H1 (cell line): ENCODE measurements at regions not wholly inside any gene's neighbourhood (a gene's known extent, or its start where the extent isn't known, plus 50 kb on each side); places are given as distances from the start of the nearest gene placed in this dataset.

ENCODE experiments used
- CTCF ChIA-PET: fragments of 300-600 bp; sonication (Branson Sonifier 250); formaldehyde crosslinking; loops from one replicate; lab custom pipeline; 2021; ENCODE audit not compliant: partially characterized antibody; lab: Charles Lee
- POLR2A ChIA-PET: fragments of 300-600 bp; sonication (Branson Sonifier 250); formaldehyde crosslinking; loops from one replicate; lab custom pipeline; 2021; ENCODE audit warnings: inconsistent platforms; ENCODE audit not compliant: partially characterized antibody; lab: Charles Lee
- DNase-seq, 2 experiments: peaks; one replicate each; pipeline versions ENCODE4 v3.0.0 to v3.0.0-alpha.2; 2010 to 2022; ENCODE audit warnings: low spot score in 2 of 2, low read depth in 1 of 2, mixed read lengths in 1 of 2
- FAIRE-seq: peaks from 2 replicates; lab custom pipeline; 2011; peaks lifted over from hg19 to GRCh38; lab: Jason Lieb, UNC
- H2AFZ ChIP-seq: 2 replicates; pipeline ENCODE4 v1.8.1; 2012; ENCODE audit warnings: low read length, inconsistent platforms
- H2AK5ac ChIP-seq: 2 replicates; pipeline ENCODE4 v1.6.1; 2013; ENCODE audit warnings: low read depth, low read length
- H2BK120ac ChIP-seq: replicated peaks from 2 replicates; pipeline ENCODE3; 2013; ENCODE audit warnings: low read depth, low read length, inconsistent platforms
- H2BK12ac ChIP-seq: 2 replicates; pipeline ENCODE4 v1.6.1; 2013; ENCODE audit warnings: low read depth, low read length
- H2BK15ac ChIP-seq: 2 replicates; pipeline ENCODE4 v1.6.1; 2013; ENCODE audit warnings: low read length
- H2BK20ac ChIP-seq: 2 replicates; pipeline ENCODE4 v1.6.1; 2013; ENCODE audit warnings: low read length
- H2BK5ac ChIP-seq: 2 replicates; pipeline ENCODE4 v1.6.1; 2013; ENCODE audit warnings: low read depth, low read length
- H3K14ac ChIP-seq: 2 replicates; pipeline ENCODE4 v1.6.1; 2013; ENCODE audit warnings: inconsistent platforms; ENCODE audit not compliant: insufficient read length
- H3K18ac ChIP-seq: 2 replicates; pipeline ENCODE4 v1.6.1; 2013; ENCODE audit warnings: low read length; ENCODE audit errors: extremely low read depth
- H3K23ac ChIP-seq: 2 replicates; pipeline ENCODE4 v1.6.1; 2013; ENCODE audit warnings: inconsistent platforms; ENCODE audit not compliant: insufficient read length
- H3K23me2 ChIP-seq: 2 replicates; pipeline ENCODE4 v1.6.1; 2013; ENCODE audit warnings: low read depth, low read length
- H3K27ac ChIP-seq: 2 replicates; pipeline ENCODE4 v1.6.1; 2011; ENCODE audit warnings: low read depth, low read length, inconsistent platforms
- H3K27me3 ChIP-seq, 4 experiments: replicated peaks in 1 of 4; 1 replicate in 1 of 4; 2 replicates in 3 of 4; pipeline versions ENCODE4 v1.6.1 to v1.8.1; 2011 to 2013; ENCODE audit warnings: low read length in 3 of 4, mild to moderate bottlenecking in 3 of 4, inconsistent platforms in 2 of 4, mixed read lengths in 2 of 4, moderate library complexity in 1 of 4; ENCODE audit not compliant: control insufficient read depth in 3 of 4, insufficient read depth in 3 of 4; ENCODE audit errors: extremely low read depth in 1 of 4
- H3K36me3 ChIP-seq, 4 experiments: 2 replicates each; pipeline versions ENCODE4 v1.6.1 to v1.8.1; 2011 to 2013; ENCODE audit warnings: mild to moderate bottlenecking in 4 of 4, low read length in 3 of 4, moderate library complexity in 2 of 4, control low read depth in 1 of 4, inconsistent platforms in 1 of 4; ENCODE audit not compliant: insufficient read depth in 4 of 4, control insufficient read depth in 2 of 4
- H3K4ac ChIP-seq: replicated peaks from 2 replicates; pipeline ENCODE3; 2013; ENCODE audit warnings: low read length, low read depth, mixed read lengths, inconsistent platforms; ENCODE audit not compliant: insufficient read length
- H3K4me1 ChIP-seq, 4 experiments: replicated peaks in 1 of 4; 1 replicate in 1 of 4; 2 replicates in 3 of 4; pipeline versions ENCODE4 v1.6.1 to v1.8.1; 2011 to 2013; ENCODE audit warnings: low read length in 3 of 4, inconsistent platforms in 2 of 4, mixed read lengths in 1 of 4; ENCODE audit not compliant: insufficient read depth in 4 of 4, control insufficient read depth in 3 of 4
- H3K4me2 ChIP-seq, 2 experiments: 2 replicates each; pipeline versions ENCODE4 v1.6.1 to v1.8.1; 2011 to 2013; ENCODE audit warnings: low read depth in 2 of 2, low read length in 2 of 2, control low read depth in 1 of 2, inconsistent platforms in 1 of 2, mild to moderate bottlenecking in 1 of 2; ENCODE audit not compliant: insufficient read depth in 1 of 2
- H3K4me3 ChIP-seq, 4 experiments: fragments of 200-600, 300-600 bp in 1 of 4; sonication (generic), shearing (Covaris generic), sonication (Bioruptor Twin) in 1 of 4; 2 replicates each; pipeline versions ENCODE4 v1.5.1 to v1.8.1; 2011 to 2016; ENCODE audit warnings: low read length in 4 of 4, low read depth in 3 of 4, control low read depth in 2 of 4, inconsistent platforms in 2 of 4, mild to moderate bottlenecking in 2 of 4, mixed read lengths in 1 of 4, moderate library complexity in 1 of 4; ENCODE audit not compliant: insufficient read depth in 2 of 4; ENCODE audit errors: extremely low read depth in 1 of 4
- H3K56ac ChIP-seq: replicated peaks from 2 replicates; pipeline ENCODE3; 2013; ENCODE audit warnings: low read depth, mild to moderate bottlenecking, mixed read lengths, low read length, inconsistent platforms; ENCODE audit not compliant: insufficient read length
- H3K79me1 ChIP-seq: 2 replicates; pipeline ENCODE4 v1.6.1; 2013; ENCODE audit warnings: low read depth, low read length, control low read depth
- H3K79me2 ChIP-seq, 2 experiments: 2 replicates each; pipeline versions ENCODE4 v1.6.1 to v1.8.1; 2012 to 2013; ENCODE audit warnings: low read length in 2 of 2, mild to moderate bottlenecking in 2 of 2, inconsistent platforms in 1 of 2; ENCODE audit not compliant: insufficient read depth in 2 of 2, control insufficient read depth in 1 of 2
- H3K9ac ChIP-seq, 4 experiments: replicated peaks in 1 of 4; 1 replicate in 1 of 4; 2 replicates in 3 of 4; pipeline versions ENCODE4 v1.6.1 to v1.8.1; 2011 to 2013; ENCODE audit warnings: low read depth in 3 of 4, low read length in 3 of 4, control low read depth in 2 of 4, mild to moderate bottlenecking in 2 of 4, moderate library complexity in 2 of 4, inconsistent platforms in 1 of 4; ENCODE audit errors: extremely low read depth in 1 of 4
- H3K9me3 ChIP-seq, 2 experiments: 2 replicates each; pipeline versions ENCODE4 v1.6.1 to v1.8.1; 2012 to 2013; ENCODE audit warnings: mild to moderate bottlenecking in 2 of 2, moderate library complexity in 2 of 2, control low read depth in 1 of 2, inconsistent platforms in 1 of 2, low read depth in 1 of 2, low read length in 1 of 2, mixed read lengths in 1 of 2; ENCODE audit not compliant: insufficient read depth in 2 of 2
- H4K20me1 ChIP-seq, 2 experiments: replicated peaks in 1 of 2; 2 replicates each; pipeline versions ENCODE3 to v1.8.1; 2011 to 2013; ENCODE audit warnings: inconsistent platforms in 2 of 2, low read length in 2 of 2, mild to moderate bottlenecking in 1 of 2; ENCODE audit not compliant: insufficient read depth in 2 of 2, control insufficient read depth in 1 of 2
- H4K5ac ChIP-seq: 2 replicates; pipeline ENCODE4 v1.6.1; 2013; ENCODE audit warnings: low read length, low read depth, mixed read lengths, inconsistent platforms; ENCODE audit not compliant: insufficient read length
- H4K8ac ChIP-seq: 2 replicates; pipeline ENCODE4 v1.8.0; 2013; ENCODE audit warnings: mild to moderate bottlenecking, moderate library complexity, low read length, inconsistent platforms; ENCODE audit not compliant: insufficient read depth; ENCODE audit errors: extremely low read depth
- H4K91ac ChIP-seq: replicated peaks from 2 replicates; pipeline ENCODE3; 2013; ENCODE audit warnings: low read length, mixed read lengths, inconsistent platforms; ENCODE audit not compliant: insufficient read length
- CBX8 ChIP-seq: fragments of 300-800, 300-1000 bp; sonication (generic); IDR thresholded peaks from 2 replicates; pipeline ENCODE4 v1.7.1; 2016; ENCODE audit warnings: low read depth, low read length, borderline replicate concordance
- CREB1 ChIP-seq: IDR thresholded peaks from 2 replicates; pipeline ENCODE4 v1.6.1; 2012; ENCODE audit warnings: inconsistent platforms
- EZH2 ChIP-seq: fragments of 200-600 bp; sonication (generic); IDR thresholded peaks from 2 replicates; pipeline ENCODE4 v1.7.1; 2012; ENCODE audit warnings: low read depth, mild to moderate bottlenecking, moderate library complexity, low read length, inconsistent platforms; ENCODE audit not compliant: severe bottlenecking
- GABPA ChIP-seq: IDR thresholded peaks from 2 replicates; pipeline ENCODE4 v1.6.1; 2011; ENCODE audit warnings: mild to moderate bottlenecking, low read length, moderate library complexity, borderline replicate concordance; ENCODE audit not compliant: insufficient read depth
- MAX ChIP-seq: IDR thresholded peaks from 2 replicates; pipeline ENCODE4 v1.6.1; 2012; ENCODE audit warnings: inconsistent platforms
- RFX5 ChIP-seq: IDR thresholded peaks from 2 replicates; pipeline ENCODE4 v1.6.1; 2011; ENCODE audit warnings: low read depth, low read length, improper control_type of control experiment, borderline replicate concordance
- SP1 ChIP-seq: IDR thresholded peaks from 2 replicates; pipeline ENCODE4 v1.6.1; 2011; ENCODE audit warnings: low read depth, low read length
- WGBS, 2 experiments: shearing (Covaris generic) in 1 of 2; methylation state at CpG; one replicate each; pipeline versions ENCODE4 v1.1.6 to v1.1.7; 2013 to 2015; ENCODE audit warnings: low lambda C conversion rate in 2 of 2, mixed read lengths in 2 of 2, inconsistent platforms in 1 of 2, low coverage in 1 of 2, missing lambda C conversion rate in 1 of 2; ENCODE audit not compliant: insufficient replicate concordance in 2 of 2, insufficient coverage in 1 of 2, insufficient read length in 1 of 2; ENCODE audit errors: extremely low coverage in 1 of 2, missing lambda C conversion rate in 1 of 2; 5-methylcytosine and 5-hydroxymethylcytosine counted together

DNA sequence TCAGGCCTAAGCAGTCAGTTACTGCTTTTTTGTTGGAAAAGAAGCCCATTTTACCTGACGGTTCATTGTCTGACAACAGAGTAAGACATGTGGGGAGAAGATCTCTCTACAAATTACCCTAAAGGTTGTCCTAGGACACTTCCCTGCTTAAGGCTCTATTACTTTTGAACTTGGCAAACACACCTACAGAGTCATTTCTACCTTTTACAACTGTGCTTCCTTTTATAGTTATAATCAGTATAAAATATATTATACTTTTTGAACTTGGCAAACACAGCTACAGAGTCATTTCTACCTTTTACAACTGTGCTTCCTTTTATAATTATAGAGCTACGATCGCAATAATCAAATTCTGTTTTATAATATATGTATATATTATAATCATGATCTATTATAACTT is 215.0 kb downstream of the TPRG1 start:
- Histone ChIP-seq H3K18ac (no peak overlapping the region), H4K5ac (no peak overlapping the region), H3K27me3 (no peaks in the 10 kb centered on the region), H3K79me2 (no peaks in the 10 kb centered on the region), H4K20me1 (no peaks in the 10 kb centered on the region), H3K56ac (no peak overlapping the region), H3K14ac (no peak overlapping the region), H3K4me2 (no peak overlapping the region), H2AFZ (no peak overlapping the region), H3K27ac (no peak overlapping the region), H3K9ac (no peak overlapping the region), H2BK20ac (no peak overlapping the region), H3K23me2 (no peaks in the 10 kb centered on the region), H2BK12ac (no peak overlapping the region), H3K4me3 (no peak overlapping the region)
- DNase-seq, result no peak
- CTCF ChIA-PET, result interaction anchor here (1.4 to 2.3 kb wide), 2 partner anchors 8 to 143 kb away, joined by 3 to 10 read pairs; no protein-coding TSS in a partner anchor
- TF ChIP-seq EZH2 (no peak), SP1 (no peak), MAX (no peak), GABPA (no peak), CREB1 (no peak), CBX8 (no peak), RFX5 (no peak)
- TF ChIP-seq, all 59 proteins: peak for 0
- H4K8ac ChIP-seq, result no peak overlapping the region
- POLR2A ChIA-PET, result no interaction called here
- H3K4me1 ChIP-seq, result peaks cover 0 to 9% (median 1%) of the 10 kb centered on the region in 4 experiments; a peak in 2 of 7 replicates
- H2BK5ac ChIP-seq, result no peak overlapping the region
- H2BK15ac ChIP-seq, result no peak overlapping the region
- H2BK120ac ChIP-seq, result no peak overlapping the region
- H3K79me1 ChIP-seq, result no peaks in the 10 kb centered on the region
- H3K4ac ChIP-seq, result no peak overlapping the region
- no peaks in the 10 kb centered on the region for H3K36me3 ChIP-seq
- H3K23ac ChIP-seq, result no peak overlapping the region
- 91% methylated on average over 3 of the region's 3 CpGs; no CpG with 5 or more reads in 1 of the 2 experiments for WGBS, 2 experiments
- no peak for FAIRE-seq
- H2AK5ac ChIP-seq, result no peak overlapping the region
- 0 out of 4 replicates have a peak, but pooled peaks cover 0 to 3% of the 10 kb centered on the region in 2 experiments for H3K9me3 ChIP-seq
- H4K91ac ChIP-seq, result no peak overlapping the region
